AG10803 (cell line): ENCODE measurements at regions not wholly inside any gene's neighbourhood (a gene's known extent, or its start where the extent isn't known, plus 50 kb on each side); places are given as distances from the start of the nearest gene placed in this dataset.

ENCODE experiments used
- DNase-seq: peaks from one replicate; pipeline ENCODE4 v3.0.0; 2010; ENCODE audit warnings: low read depth
- H3K4me3 ChIP-seq: 2 replicates; pipeline ENCODE4 v1.5.1; 2011; ENCODE audit warnings: mild to moderate bottlenecking, low read length, control low read depth
- CTCF ChIP-seq: conservative IDR thresholded peaks from 2 replicates; pipeline ENCODE4 v1.5.1; 2011; ENCODE audit warnings: mild to moderate bottlenecking, low read length, control low read depth, inconsistent platforms

- no peak for DNase-seq
- no peak overlapping the region for H3K4me3 ChIP-seq
- TF ChIP-seq CTCF: no peak
These were observed 225.9 kb upstream of the EEF2KMT start for GRCh38 chr16:5323284-5324141.

- no peak for DNase-seq
- TF ChIP-seq CTCF: no peak
- no peak overlapping the region for H3K4me3 ChIP-seq
These were observed 224.3 kb upstream of the EEF2KMT start for GRCh38 chr16:5321930-5322329.

GRCh38 chr16:5319799-5320198 lies 222.2 kb upstream of the EEF2KMT start:
- no peak overlapping the region for H3K4me3 ChIP-seq
- no peak for DNase-seq
- no peak for TF ChIP-seq CTCF

- no peak for TF ChIP-seq CTCF
- no peak overlapping the region for H3K4me3 ChIP-seq
- no peak for DNase-seq
These were observed 218.3 kb upstream of the EEF2KMT start for GRCh38 chr16:5315914-5316313.

GRCh38 chr16:5314377-5314776 lies 216.8 kb upstream of the EEF2KMT start:
- no peak for DNase-seq
- no peak for TF ChIP-seq CTCF
- no peak overlapping the region for H3K4me3 ChIP-seq

GRCh38 chr16:5309946-5310611 lies 212.5 kb upstream of the EEF2KMT start:
- no peak for DNase-seq
- TF ChIP-seq CTCF: no peak
- no peak overlapping the region for H3K4me3 ChIP-seq

- TF ChIP-seq CTCF: no peak
- DNase-seq: no peak
- no peak overlapping the region for H3K4me3 ChIP-seq
These were observed 207.4 kb upstream of the EEF2KMT start for GRCh38 chr16:5305023-5305422.
